HepG2 (cell line): ENCODE measurements at regions not wholly inside any gene's neighbourhood (a gene's known extent, or its start where the extent isn't known, plus 50 kb on each side); places are given as distances from the start of the nearest gene placed in this dataset.
A peak's percentile ranks its signal among the peaks of the same experiment; 100 is the strongest.

Source experiments
- ATAC-seq: fragments of 200-7000 bp; cut with Tn5 transposase; 3 replicates; pipeline ENCODE4 v1.9.1; 2020; ENCODE audit warnings: mild to moderate bottlenecking, moderate library complexity
- BruUV-seq: library from RNA; stranded (reverse); fragments of 400-500 nt; replicated peaks from 2 replicates; lab custom pipeline; 2021; lab: Mats Ljungman, UMichigan
- CTCF ChIA-PET: fragments of 300-600 bp; formaldehyde crosslinking; extraction: SDS; loops from one replicate; lab custom pipeline; 2021; ENCODE audit warnings: low total read pairs, inconsistent platforms, low intra/inter-chr PET ratio; lab: Yijun Ruan, JAX
- POLR2A ChIA-PET: fragments of 350-600 bp; sonication (Branson Sonifier 250); formaldehyde crosslinking; loops from one replicate; lab custom pipeline; 2020; ENCODE audit warnings: antibody characterized with exemption, inconsistent platforms; lab: Yijun Ruan, JAX
- DNase-seq: peaks from one replicate; pipeline ENCODE4 v3.0.0-alpha.2; 2015; ENCODE audit warnings: low spot score
- FAIRE-seq: peaks from 3 replicates; lab custom pipeline; 2011; peaks lifted over from hg19 to GRCh38; lab: Jason Lieb, UNC
- H2AFZ ChIP-seq: one replicate; pipeline ENCODE4 v1.6.1; 2011; ENCODE audit warnings: low read length, inconsistent platforms
- H3K27ac ChIP-seq: fragments of 300-600 bp; 3 replicates; pipeline ENCODE4 v1.8.0; 2011; ENCODE audit warnings: mixed run types, mild to moderate bottlenecking, mixed read lengths, low read length, inconsistent platforms; ENCODE audit not compliant: insufficient read depth; ENCODE audit errors: extremely low read length
- H3K27me3 ChIP-seq, 2 experiments: fragments of 200-600 bp in 1 of 2; 2 replicates in 1 of 2; 3 replicates in 1 of 2; pipeline versions ENCODE4 v1.6.0 to v1.8.0; 2011; ENCODE audit warnings: low read length in 2 of 2, mild to moderate bottlenecking in 2 of 2, moderate library complexity in 2 of 2, inconsistent platforms in 1 of 2; ENCODE audit not compliant: insufficient read depth in 2 of 2, control insufficient read depth in 1 of 2
- H3K36me3 ChIP-seq, 2 experiments: fragments of 200-600 bp in 1 of 2; replicated peaks in 1 of 2; 2 replicates in 1 of 2; 3 replicates in 1 of 2; pipeline versions ENCODE4 v1.5.1 to v1.8.0; 2011; ENCODE audit warnings: low read length in 2 of 2, inconsistent platforms in 1 of 2; ENCODE audit not compliant: insufficient read depth in 2 of 2, control insufficient read depth in 1 of 2
- H3K4me1 ChIP-seq: 2 replicates; pipeline ENCODE4 v1.5.1; 2012; ENCODE audit warnings: low read length, inconsistent platforms; ENCODE audit not compliant: insufficient read depth
- H3K4me2 ChIP-seq: 2 replicates; pipeline ENCODE4 v1.6.0; 2011; ENCODE audit warnings: low read depth, low read length, inconsistent platforms
- H3K4me3 ChIP-seq, 3 experiments: fragments of 200-600 bp in 1 of 3; sonication (generic), shearing (Covaris generic) in 1 of 3; replicated peaks in 1 of 3; 2 replicates each; pipeline ENCODE4 v1.5.1; 2011 to 2016; ENCODE audit warnings: low read length in 3 of 3, inconsistent platforms in 2 of 3, low read depth in 2 of 3, mild to moderate bottlenecking in 2 of 3, control low read depth in 1 of 3, mixed read lengths in 1 of 3; ENCODE audit not compliant: insufficient read depth in 1 of 3
- H3K79me2 ChIP-seq: one replicate; pipeline ENCODE4 v1.6.1; 2011; ENCODE audit warnings: low read length, inconsistent platforms; ENCODE audit not compliant: insufficient read depth
- H3K9ac ChIP-seq: 2 replicates; pipeline ENCODE4 v1.6.0; 2011; ENCODE audit warnings: mild to moderate bottlenecking, low read depth, low read length, inconsistent platforms; ENCODE audit not compliant: insufficient read depth
- H3K9me3 ChIP-seq: 2 replicates; pipeline ENCODE4 v1.5.1; 2012; ENCODE audit warnings: mild to moderate bottlenecking, low read length
- H4K20me1 ChIP-seq: 2 replicates; pipeline ENCODE4 v1.6.0; 2011; ENCODE audit warnings: inconsistent platforms, mild to moderate bottlenecking, low read length, moderate library complexity; ENCODE audit not compliant: insufficient read depth
- CEBPG ChIP-seq: IDR thresholded peaks from 2 replicates; pipeline ENCODE4 v1.6.1; 2016
- CREB1 ChIP-seq, 2 experiments: fragments of 450-650 bp in 1 of 2; IDR thresholded peaks; 2 replicates each; pipeline ENCODE4 v1.6.1; 2016 to 2017; ENCODE audit warnings: control low read depth in 1 of 2, mild to moderate bottlenecking in 1 of 2, missing compliant biosample characterization in 1 of 2, missing genetic modification characterization in 1 of 2
- FOSL2 ChIP-seq: sonication (generic); formaldehyde crosslinking; IDR thresholded peaks from 2 replicates; pipeline ENCODE4 v1.4.0; 2020; ENCODE audit warnings: missing genetic modification reagents
- PATZ1 ChIP-seq: sonication (generic); formaldehyde crosslinking; IDR thresholded peaks from 2 replicates; pipeline ENCODE4 v1.4.0; 2020; ENCODE audit warnings: missing genetic modification reagents
- ZBTB21 ChIP-seq: sonication (generic); formaldehyde crosslinking; IDR thresholded peaks from 2 replicates; pipeline ENCODE4 v1.4.0; 2020; ENCODE audit warnings: missing genetic modification reagents
- ZXDC ChIP-seq: sonication (generic); formaldehyde crosslinking; IDR thresholded peaks from 2 replicates; pipeline ENCODE4 v1.5.0; 2020; ENCODE audit warnings: mild to moderate bottlenecking, missing genetic modification reagents
- WGBS: methylation state at CpG from one replicate; pipeline ENCODE4 v1.1.6; 2017; ENCODE audit warnings: low lambda C conversion rate; 5-methylcytosine and 5-hydroxymethylcytosine counted together
- in situ Hi-C: cut with HindIII; loops from 2 replicates; pipeline ENCODE4 v1.10.0; 2017; ENCODE audit warnings: low pct_unique_long_range_greater_than_20kb; ENCODE audit not compliant: extremely low pct_ligation_motif_present
- intact Hi-C: fragments of 100-400 bp; cut with micrococcal nuclease; formaldehyde crosslinking; loops from one replicate; pipeline ENCODE4 v1.10.0; 2022; ENCODE audit not compliant: unreplicated experiment

- Histone ChIP-seq H3K27ac (no peak overlapping the region), H3K4me3 (no peak overlapping the region)
- DNase-seq (peak; percentile 10), ATAC-seq (no peak)
- no peak for TF ChIP-seq CEBPG (CRISPR knock-in tag)
- TF ChIP-seq ZXDC = no peak
- peak; percentile 61; the same call in 1 of the 2 replicates for TF ChIP-seq CREB1 (IDR thresholded peaks at IDR 0.05)
- no peak for TF ChIP-seq CREB1 (CRISPR knock-in tag; IDR thresholded peaks at IDR 0.05)
- no peak for TF ChIP-seq PATZ1
- TF ChIP-seq FOSL2 (CRISPR knock-in tag) = peak; percentile 56
- peak; percentile 44; the same call in 1 of the 2 replicates for TF ChIP-seq ZBTB21
- TF ChIP-seq, all 625 proteins: peak for 3
- in situ Hi-C loops = no loop called here
- POLR2A ChIA-PET = no interaction called here
- 42% methylated on average over 10 of the region's 10 CpGs for WGBS
- Histone ChIP-seq H4K20me1 (no peaks in the 10 kb centered on the region), H3K79me2 (no peaks in the 10 kb centered on the region), H3K9me3 (no peaks in the 10 kb centered on the region), H3K4me1 (no peaks in the 10 kb centered on the region), H3K4me2 (no peak overlapping the region), H2AFZ (no peak overlapping the region), H3K36me3 (no peaks in the 10 kb centered on the region), H3K9ac (no peak overlapping the region), H3K27me3 (0 out of 5 replicates have a peak, but pooled peaks cover 0 to 1% of the 10 kb centered on the region in 2 experiments)
- CTCF ChIA-PET = no interaction called here
- FAIRE-seq = no peak
- no TSS peak for BruUV-seq
- intact Hi-C loops = no loop called here
Measured at GRCh38 chr13:28574617-28575142, 79.8 kb upstream of the FLT1 start.
